ENCODE measurements at regions not wholly inside any gene's neighbourhood (a gene's known extent, or its start where the extent isn't known, plus 50 kb on each side); places are given as distances from the start of the nearest gene placed in this dataset.

DNA sequence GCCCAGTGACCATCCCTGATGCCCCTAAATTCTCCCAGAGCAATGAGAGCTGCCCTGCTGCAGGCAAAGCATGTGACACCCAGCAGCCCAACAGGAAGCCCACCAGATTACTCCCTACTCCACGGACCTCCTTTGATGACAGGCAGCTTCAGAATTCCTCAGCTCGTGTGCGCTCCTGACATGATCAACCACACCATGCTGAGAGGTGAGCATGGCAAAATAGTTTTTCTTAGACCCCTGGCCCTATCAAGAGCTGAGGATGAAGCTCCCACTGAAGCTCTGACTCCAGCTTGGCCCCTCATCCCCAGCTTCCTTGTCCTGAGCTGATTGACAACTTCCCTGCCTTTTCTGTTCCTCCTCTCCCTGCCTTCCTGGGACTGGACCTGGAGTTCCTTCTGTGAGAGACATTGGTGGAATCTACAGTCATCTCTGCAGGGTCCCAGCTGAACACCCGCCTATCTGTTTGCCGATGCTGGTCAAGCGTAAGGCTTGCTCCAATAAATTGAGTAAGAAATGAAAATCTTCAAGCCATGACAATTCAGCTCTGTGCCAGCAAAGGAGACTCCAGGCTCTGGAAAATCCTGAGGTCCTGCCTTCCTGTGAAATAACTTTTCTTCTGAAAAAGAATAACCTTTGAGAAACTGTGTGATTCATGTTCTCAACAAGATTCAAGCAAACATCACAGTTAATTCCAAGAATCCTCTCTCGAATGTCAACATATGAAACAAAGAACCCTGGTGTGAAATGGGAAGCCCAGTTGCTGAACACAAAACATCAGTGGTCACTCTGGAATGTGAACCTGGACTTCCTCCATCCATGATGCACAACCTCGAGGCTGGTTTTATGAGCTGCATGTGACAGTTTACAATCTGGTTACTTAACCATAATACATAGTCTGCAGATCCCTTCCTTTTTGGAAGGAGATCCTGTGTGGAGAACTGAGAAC is 201.1 kb downstream of the SPP2 start:
- Histone ChIP-seq H4K20me1 (replicated peaks; ENCODE audit: control insufficient read depth, extremely low read depth, insufficient read depth, low read length) (no peaks in the 10 kb centered on the region), H3K79me2 (ENCODE audit: control insufficient read depth, insufficient read depth, low read length) (no peaks in the 10 kb centered on the region), H3K4me3 (replicated peaks in 1 of 3; ENCODE audit: insufficient read depth in 1 of 3, low read depth in 1 of 3, low read length in 3 of 3) (no peak overlapping the region), H3K9me1 (replicated peaks; ENCODE audit: control insufficient read depth, extremely low read depth, insufficient read depth, low read length) (no peaks in the 10 kb centered on the region), H3K9ac (replicated peaks; ENCODE audit: extremely low read depth, insufficient read depth, low read length) (peak overlapping the region; percentile 46), H3K9me3 (replicated peaks; ENCODE audit: control insufficient read depth, insufficient read depth, low read length) (no peaks in the 10 kb centered on the region), H3K36me3 (ENCODE audit: control insufficient read depth in 2 of 2, extremely low read depth in 1 of 2, insufficient read depth in 2 of 2, low read length in 2 of 2) (no peaks in the 10 kb centered on the region), H3K4me2 (ENCODE audit: insufficient read depth, low read length) (no peak overlapping the region), H3K27me3 (ENCODE audit: control insufficient read depth in 2 of 2, insufficient read depth in 2 of 2, low read length in 2 of 2) (no peaks in the 10 kb centered on the region), H3K4me1 (ENCODE audit: control insufficient read depth, extremely low read depth, insufficient read depth, low read length) (peaks cover 29% of the 10 kb centered on the region), H3K27ac (ENCODE audit: insufficient read depth, low read depth, low read length) (peak overlapping the region; percentile 82), H2AFZ (ENCODE audit: low read depth, low read length) (peak overlapping the region; percentile 50)
- POLR2A ChIA-PET, result no interaction called here
- FAIRE-seq (peak; percentile 91), DNase-seq (ENCODE audit: low read depth, low spot score) (peak; percentile 91)
- BruUV-seq (replicated peaks), result no TSS peak
- dilution Hi-C loops (cut with MboI; ENCODE audit: extremely low pct_ligation_motif_present, low sequenced_read_pairs), result no loop called here
- intact Hi-C loops (cut with micrococcal nuclease), result loop anchor here (5.0 to 10.0 kb wide), 2 partner anchors 186 to 573 kb away; no protein-coding TSS in a partner anchor
- CTCF ChIA-PET, result interaction anchor here (0.7 to 2.3 kb wide), 5 partner anchors 17 to 244 kb away, joined by 3 to 11 read pairs (median 3); no protein-coding TSS in a partner anchor
- TF ChIP-seq MYC (IDR thresholded peaks at IDR 0.05; ENCODE audit: low read depth, low read length) (no peak), MAX (IDR thresholded peaks at IDR 0.05; ENCODE audit: insufficient read depth, insufficient read length) (no peak), JUN (IDR thresholded peaks at IDR 0.05; ENCODE audit: borderline replicate concordance, insufficient read depth, insufficient read length, low read depth) (peak; percentile 11), POLR2A (IDR thresholded peaks at IDR 0.05; ENCODE audit: low read depth, low read length) (no peak), POLR2AphosphoS5 (IDR thresholded peaks at IDR 0.05; ENCODE audit: insufficient read depth, low read depth, low read length) (peak; percentile 24), FOS (IDR thresholded peaks at IDR 0.05; ENCODE audit: borderline replicate concordance, insufficient read depth, low read length) (peak; percentile 32), EZH2 (IDR thresholded peaks at IDR 0.05; ENCODE audit: borderline replicate concordance, low read depth, low read length, severe bottlenecking) (no peak), GATA2 (IDR thresholded peaks at IDR 0.05; ENCODE audit: insufficient read depth, insufficient read length, low read depth, low read length) (no peak)
